Keratinocyte (primary cell): ENCODE measurements at regions not wholly inside any gene's neighbourhood (a gene's known extent, or its start where the extent isn't known, plus 50 kb on each side); places are given as distances from the start of the nearest gene placed in this dataset.

Experiments used
- DNase-seq: peaks from one replicate; pipeline ENCODE4 v3.0.0-alpha.2; 2011; ENCODE audit warnings: low read depth, missing footprints, low spot score
- FAIRE-seq: peaks from 2 replicates; lab custom pipeline; 2011; peaks lifted over from hg19 to GRCh38; lab: Jason Lieb, UNC
- H2AFZ ChIP-seq: 2 replicates; pipeline ENCODE4 v1.6.0; 2012; ENCODE audit warnings: low read length, control low read depth, inconsistent platforms; ENCODE audit not compliant: control insufficient read depth
- H3K27ac ChIP-seq: 2 replicates; pipeline ENCODE4 v1.5.1; 2011; ENCODE audit warnings: low read length; ENCODE audit not compliant: control insufficient read depth, insufficient read depth
- H3K27me3 ChIP-seq: 3 replicates; pipeline ENCODE4 v1.6.0; 2011; ENCODE audit warnings: low read length; ENCODE audit not compliant: control insufficient read depth, insufficient read depth; ENCODE audit errors: extremely low read depth
- H3K36me3 ChIP-seq, 2 experiments: 2 replicates in 1 of 2; 3 replicates in 1 of 2; pipeline ENCODE4 v1.5.1; 2011; ENCODE audit warnings: low read length in 2 of 2, mild to moderate bottlenecking in 1 of 2; ENCODE audit not compliant: control insufficient read depth in 2 of 2, insufficient read depth in 2 of 2; ENCODE audit errors: extremely low read depth in 1 of 2
- H3K4me1 ChIP-seq: 3 replicates; pipeline ENCODE4 v1.5.1; 2011; ENCODE audit warnings: low read length; ENCODE audit not compliant: control insufficient read depth, insufficient read depth; ENCODE audit errors: extremely low read depth
- H3K4me2 ChIP-seq: 3 replicates; pipeline ENCODE4 v1.6.0; 2011; ENCODE audit warnings: low read depth, low read length; ENCODE audit not compliant: control insufficient read depth, insufficient read depth; ENCODE audit errors: extremely low read depth
- H3K4me3 ChIP-seq, 3 experiments: fragments of 200-600 bp in 1 of 3; sonication (generic) in 1 of 3; 2 replicates in 2 of 3; 3 replicates in 1 of 3; pipeline ENCODE4 v1.5.1; 2011 to 2016; ENCODE audit warnings: low read length in 3 of 3, mild to moderate bottlenecking in 3 of 3, control low read depth in 2 of 3, inconsistent platforms in 1 of 3, low read depth in 1 of 3, mixed read lengths in 1 of 3, mixed run types in 1 of 3, moderate library complexity in 1 of 3; ENCODE audit not compliant: control insufficient read depth in 2 of 3, insufficient read depth in 2 of 3; ENCODE audit errors: extremely low read depth in 1 of 3
- H3K79me2 ChIP-seq: 2 replicates; pipeline ENCODE4 v1.6.0; 2012; ENCODE audit warnings: low read length; ENCODE audit not compliant: control insufficient read depth, insufficient read depth
- H3K9ac ChIP-seq: 3 replicates; pipeline ENCODE4 v1.6.0; 2011; ENCODE audit warnings: low read length; ENCODE audit not compliant: control insufficient read depth, insufficient read depth; ENCODE audit errors: extremely low read depth
- H3K9me1 ChIP-seq: 3 replicates; pipeline ENCODE4 v1.6.0; 2011; ENCODE audit warnings: low read length; ENCODE audit not compliant: control insufficient read depth, insufficient read depth; ENCODE audit errors: extremely low read depth
- H3K9me3 ChIP-seq: 2 replicates; pipeline ENCODE4 v1.5.1; 2012; ENCODE audit warnings: low read depth, low read length; ENCODE audit not compliant: control insufficient read depth
- H4K20me1 ChIP-seq: 3 replicates; pipeline ENCODE4 v1.6.0; 2011; ENCODE audit warnings: low read length; ENCODE audit not compliant: control insufficient read depth, insufficient read depth; ENCODE audit errors: extremely low read depth
- EZH2 ChIP-seq: IDR thresholded peaks from one replicate; pipeline ENCODE4 v1.6.1; 2012; ENCODE audit warnings: inconsistent platforms, mild to moderate bottlenecking, low read length, moderate library complexity
- dilution Hi-C: fragments of 300-500 bp; cut with MboI; formaldehyde crosslinking; loops from one replicate; pipeline ENCODE4 v1.7.0; 2020; ENCODE audit warnings: low sequenced_read_pairs; ENCODE audit not compliant: extremely low pct_ligation_motif_present
- TF ChIP-seq, protein P1 (sequence below), 3 experiments: IDR thresholded peaks in 1 of 3; conservative IDR thresholded peaks in 1 of 3; optimal IDR thresholded peaks in 1 of 3; 2 replicates in 2 of 3; 3 replicates in 1 of 3; pipeline versions ENCODE3 to v1.5.1; 2011; ENCODE audit warnings: low read length in 3 of 3, mild to moderate bottlenecking in 3 of 3, moderate library complexity in 2 of 3, control low read depth in 1 of 3, inconsistent platforms in 1 of 3; ENCODE audit not compliant: insufficient read depth in 2 of 3; ENCODE audit errors: extremely low read depth in 1 of 3

DNA sequence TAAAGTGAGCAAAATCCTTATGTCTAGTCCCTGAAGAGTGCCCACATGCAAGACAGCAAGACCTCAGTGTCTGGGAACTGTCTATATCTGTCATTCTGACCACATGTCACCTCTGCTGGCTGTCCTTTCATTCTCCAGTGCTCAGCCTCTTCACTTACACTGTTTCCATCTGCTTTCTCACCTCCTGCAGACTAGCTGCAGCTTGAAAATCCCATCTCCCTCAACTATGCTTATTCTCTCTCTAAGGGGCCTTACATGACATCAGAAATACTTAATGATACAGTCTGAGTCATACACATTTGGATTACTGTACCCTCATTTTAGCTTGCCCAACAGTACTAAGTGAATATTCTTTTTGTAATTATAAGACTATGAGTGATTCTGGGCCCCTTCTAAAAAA is 587.8 kb downstream of the EPM2A start:
- no peaks in the 10 kb centered on the region for H3K27me3 ChIP-seq

DNA sequence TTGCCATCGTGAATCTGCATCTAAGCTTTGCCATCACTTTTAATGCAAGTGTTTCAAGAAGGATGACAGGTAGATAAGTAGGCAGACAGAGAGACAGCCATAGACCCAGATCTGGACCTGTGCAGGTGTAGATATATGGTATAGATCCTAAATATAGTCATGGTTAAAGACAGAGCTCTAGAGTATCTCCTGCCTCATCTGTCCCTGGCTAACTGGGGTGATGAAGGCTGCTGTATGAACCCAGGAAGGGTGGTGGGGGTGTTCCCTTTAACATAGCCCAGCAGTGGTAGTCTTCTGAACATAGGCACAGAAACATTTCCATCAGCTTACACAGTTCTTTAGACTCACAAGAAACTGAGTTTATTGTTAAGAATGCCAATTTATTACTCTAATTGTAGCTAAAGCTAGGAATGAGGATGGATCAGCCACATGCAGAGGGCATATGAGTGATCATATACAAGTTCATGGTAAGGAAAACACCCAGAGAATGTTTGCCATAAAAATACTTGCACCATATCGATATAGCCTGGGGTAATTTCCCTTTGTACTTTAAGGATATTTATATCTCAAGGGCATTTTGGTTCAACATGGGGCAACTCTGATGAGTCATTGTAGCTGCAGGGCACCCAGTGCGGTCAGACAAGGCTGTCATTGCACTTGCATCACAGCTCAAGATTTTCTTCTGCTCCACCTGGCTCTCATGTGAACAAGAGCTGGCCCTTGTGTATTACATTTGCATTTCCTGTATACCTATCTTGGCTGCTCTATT is 587.2 kb downstream of the EPM2A start:
- H4K20me1 ChIP-seq: no peaks in the 10 kb centered on the region
- H3K9me3 ChIP-seq: no peaks in the 10 kb centered on the region
- H3K27me3 ChIP-seq: no peaks in the 10 kb centered on the region
- H3K27ac ChIP-seq: no peak overlapping the region
- H3K79me2 ChIP-seq: no peaks in the 10 kb centered on the region
- H3K9me1 ChIP-seq: no peaks in the 10 kb centered on the region
- H3K4me3 ChIP-seq: no peak overlapping the region
- FAIRE-seq (no peak), DNase-seq (peak; percentile 69)
- H3K9ac ChIP-seq: no peak overlapping the region
- dilution Hi-C loops: no loop called here
- peak overlapping the region; percentile 25 for H3K4me2 ChIP-seq
- H3K4me1 ChIP-seq: peaks cover 9% of the 10 kb centered on the region
- TF ChIP-seq EZH2: no peak
- TF ChIP-seq, protein P1, sequence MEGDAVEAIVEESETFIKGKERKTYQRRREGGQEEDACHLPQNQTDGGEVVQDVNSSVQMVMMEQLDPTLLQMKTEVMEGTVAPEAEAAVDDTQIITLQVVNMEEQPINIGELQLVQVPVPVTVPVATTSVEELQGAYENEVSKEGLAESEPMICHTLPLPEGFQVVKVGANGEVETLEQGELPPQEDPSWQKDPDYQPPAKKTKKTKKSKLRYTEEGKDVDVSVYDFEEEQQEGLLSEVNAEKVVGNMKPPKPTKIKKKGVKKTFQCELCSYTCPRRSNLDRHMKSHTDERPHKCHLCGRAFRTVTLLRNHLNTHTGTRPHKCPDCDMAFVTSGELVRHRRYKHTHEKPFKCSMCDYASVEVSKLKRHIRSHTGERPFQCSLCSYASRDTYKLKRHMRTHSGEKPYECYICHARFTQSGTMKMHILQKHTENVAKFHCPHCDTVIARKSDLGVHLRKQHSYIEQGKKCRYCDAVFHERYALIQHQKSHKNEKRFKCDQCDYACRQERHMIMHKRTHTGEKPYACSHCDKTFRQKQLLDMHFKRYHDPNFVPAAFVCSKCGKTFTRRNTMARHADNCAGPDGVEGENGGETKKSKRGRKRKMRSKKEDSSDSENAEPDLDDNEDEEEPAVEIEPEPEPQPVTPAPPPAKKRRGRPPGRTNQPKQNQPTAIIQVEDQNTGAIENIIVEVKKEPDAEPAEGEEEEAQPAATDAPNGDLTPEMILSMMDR (optimal IDR thresholded peaks at IDR 0.05 in 1 of 3, IDR thresholded peaks at IDR 0.05 in 1 of 3, conservative IDR thresholded peaks at IDR 0.05 in 1 of 3; ENCODE audit: extremely low read depth in 1 of 3, insufficient read depth in 2 of 3, low read length in 3 of 3): no peak
- no peak overlapping the region for H2AFZ ChIP-seq
- no peaks in the 10 kb centered on the region for H3K36me3 ChIP-seq

More for the DNA sequence above, 587.8 kb downstream of the EPM2A start:
- no peak overlapping the region for H3K9ac ChIP-seq
- H3K4me3 ChIP-seq: no peak overlapping the region
- no peaks in the 10 kb centered on the region for H3K36me3 ChIP-seq
- H3K27ac ChIP-seq: no peak overlapping the region
- H3K9me1 ChIP-seq: no peaks in the 10 kb centered on the region
- dilution Hi-C loops: no loop called here
- H3K4me2 ChIP-seq: peak overlapping the region; percentile 25
- FAIRE-seq: no peak
- TF ChIP-seq, protein P1 (optimal IDR thresholded peaks at IDR 0.05 in 1 of 3, IDR thresholded peaks at IDR 0.05 in 1 of 3, conservative IDR thresholded peaks at IDR 0.05 in 1 of 3; ENCODE audit: extremely low read depth in 1 of 3, insufficient read depth in 2 of 3, low read length in 3 of 3): no peak
- no peak for TF ChIP-seq EZH2
- no peaks in the 10 kb centered on the region for H3K79me2 ChIP-seq
- H4K20me1 ChIP-seq: no peaks in the 10 kb centered on the region
- no peak for DNase-seq
- H2AFZ ChIP-seq: no peak overlapping the region
- H3K9me3 ChIP-seq: no peaks in the 10 kb centered on the region
- H3K4me1 ChIP-seq: peaks cover 9% of the 10 kb centered on the region
